ENCODE measurements at regions not wholly inside any gene's neighbourhood (a gene's known extent, or its start where the extent isn't known, plus 50 kb on each side); places are given as distances from the start of the nearest gene placed in this dataset.

DNA sequence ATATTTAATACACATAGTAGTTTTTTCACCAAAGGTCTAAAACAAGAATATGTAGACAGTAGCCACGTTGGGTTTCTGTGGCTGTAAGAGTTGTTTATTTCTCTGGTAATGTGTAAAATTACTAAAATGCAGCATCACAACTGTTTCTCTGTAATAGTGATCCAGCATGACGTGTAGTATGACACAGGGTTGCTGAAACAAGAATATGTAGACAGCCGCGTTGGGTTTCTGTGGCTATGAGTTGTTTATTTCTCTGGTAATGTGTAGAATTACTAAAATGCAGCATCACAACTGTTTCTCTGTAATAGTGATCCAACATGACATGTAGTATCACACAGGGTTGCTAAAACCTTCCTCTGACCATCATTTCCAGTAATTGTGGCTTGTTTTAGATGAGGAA is 153.6 kb upstream of the ZNF717 start:
- TF ChIP-seq TEAD4 (IDR thresholded peaks at IDR 0.05): no peak
- no peak for TF ChIP-seq TCF12 (IDR thresholded peaks at IDR 0.05; ENCODE audit: low read depth)
- TF ChIP-seq USF1 (IDR thresholded peaks at IDR 0.05): no peak
- TF ChIP-seq, protein P1, sequence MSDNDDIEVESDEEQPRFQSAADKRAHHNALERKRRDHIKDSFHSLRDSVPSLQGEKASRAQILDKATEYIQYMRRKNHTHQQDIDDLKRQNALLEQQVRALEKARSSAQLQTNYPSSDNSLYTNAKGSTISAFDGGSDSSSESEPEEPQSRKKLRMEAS (IDR thresholded peaks at IDR 0.05): no peak
- TF ChIP-seq RAD21 (IDR thresholded peaks at IDR 0.05; ENCODE audit: low read depth): no peak
- no peak for TF ChIP-seq FOXM1 (IDR thresholded peaks at IDR 0.05; ENCODE audit: borderline replicate concordance, low read depth)
- no peak for TF ChIP-seq ZBTB7A (IDR thresholded peaks at IDR 0.05; ENCODE audit: low read depth)
- no peak for TF ChIP-seq TAF1 (IDR thresholded peaks at IDR 0.05; ENCODE audit: low read depth)
- no peak for TF ChIP-seq YY1 (IDR thresholded peaks at IDR 0.05; ENCODE audit: low read depth)
- no peak for TF ChIP-seq REST (IDR thresholded peaks at IDR 0.05; ENCODE audit: low read depth)
- no peak for TF ChIP-seq EP300 (IDR thresholded peaks at IDR 0.05; ENCODE audit: borderline replicate concordance)
- no peak for TF ChIP-seq CREB1 (IDR thresholded peaks at IDR 0.05; ENCODE audit: low read depth)

DNA sequence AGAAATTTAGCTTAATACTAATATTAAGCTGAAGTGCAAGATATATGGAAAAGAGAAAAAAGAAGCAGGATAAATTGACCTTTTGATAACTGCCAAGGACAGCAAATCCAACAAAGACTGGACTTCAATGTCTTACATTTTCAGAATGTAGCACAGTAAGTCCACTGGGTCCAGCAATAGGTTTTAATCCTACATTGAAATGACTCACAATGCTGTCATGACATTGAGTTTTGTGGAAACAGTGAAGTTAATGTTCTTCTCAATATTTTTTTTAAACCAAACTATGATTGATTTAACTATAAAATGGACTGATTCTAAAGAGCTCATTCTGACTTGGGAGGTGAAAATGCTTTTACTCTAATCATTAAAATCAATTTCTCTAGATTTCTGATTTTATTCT is 166.6 kb upstream of the ZNF717 start:
- TF ChIP-seq EGR1 (IDR thresholded peaks at IDR 0.05): no peak
- TF ChIP-seq USF1 (IDR thresholded peaks at IDR 0.05): no peak
- no peak for TF ChIP-seq ZBTB7A (IDR thresholded peaks at IDR 0.05; ENCODE audit: low read depth)
- no peak for TF ChIP-seq EP300 (IDR thresholded peaks at IDR 0.05; ENCODE audit: borderline replicate concordance)
- no peak for TF ChIP-seq REST (IDR thresholded peaks at IDR 0.05; ENCODE audit: low read depth)
- TF ChIP-seq RAD21 (IDR thresholded peaks at IDR 0.05; ENCODE audit: low read depth): no peak
- TF ChIP-seq TAF1 (IDR thresholded peaks at IDR 0.05; ENCODE audit: low read depth): no peak
- no peak for TF ChIP-seq YY1 (IDR thresholded peaks at IDR 0.05; ENCODE audit: low read depth)
- TF ChIP-seq, protein P1 (IDR thresholded peaks at IDR 0.05): no peak
- no peak for TF ChIP-seq TCF12 (IDR thresholded peaks at IDR 0.05; ENCODE audit: low read depth)
- TF ChIP-seq CEBPB (IDR thresholded peaks at IDR 0.05): no peak
- no peak for TF ChIP-seq CREB1 (IDR thresholded peaks at IDR 0.05; ENCODE audit: low read depth)
- no peak for TF ChIP-seq NFIC (IDR thresholded peaks at IDR 0.05)
- TF ChIP-seq FOXM1 (IDR thresholded peaks at IDR 0.05; ENCODE audit: borderline replicate concordance, low read depth): no peak
- no peak for TF ChIP-seq TEAD4 (IDR thresholded peaks at IDR 0.05)

DNA sequence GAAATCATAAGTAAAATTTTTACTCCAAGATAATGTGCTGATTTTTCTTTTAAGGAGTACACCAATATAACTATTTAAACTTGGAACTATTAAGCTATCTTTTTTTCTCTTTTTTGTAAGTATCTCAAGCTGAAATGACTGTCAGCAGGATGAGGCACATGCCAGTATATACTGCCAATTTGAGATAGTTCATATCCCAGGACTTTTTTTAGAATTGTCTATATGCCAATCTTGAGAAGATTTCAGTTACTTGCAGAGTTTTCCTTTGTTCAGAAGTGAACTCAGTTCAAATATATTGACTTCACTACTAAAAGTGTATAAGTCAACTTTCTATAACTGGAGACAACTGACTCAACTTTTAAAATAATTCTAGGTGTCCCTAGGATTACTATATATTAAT is 181.7 kb upstream of the ZNF717 start:
- TF ChIP-seq TAF1 (IDR thresholded peaks at IDR 0.05; ENCODE audit: low read depth) (no peak), NFIC (IDR thresholded peaks at IDR 0.05) (no peak), EP300 (IDR thresholded peaks at IDR 0.05; ENCODE audit: borderline replicate concordance) (no peak), YY1 (IDR thresholded peaks at IDR 0.05; ENCODE audit: low read depth) (no peak), EGR1 (IDR thresholded peaks at IDR 0.05) (no peak), TCF12 (IDR thresholded peaks at IDR 0.05; ENCODE audit: low read depth) (no peak)

GRCh38 chr3:75978686-75979085 is 193.3 kb upstream of the ZNF717 start:
- TF ChIP-seq, protein P1 (IDR thresholded peaks at IDR 0.05): no peak
- TF ChIP-seq FOXM1 (IDR thresholded peaks at IDR 0.05; ENCODE audit: borderline replicate concordance, low read depth) (no peak), CEBPB (IDR thresholded peaks at IDR 0.05) (no peak), EGR1 (IDR thresholded peaks at IDR 0.05) (no peak), TAF1 (IDR thresholded peaks at IDR 0.05; ENCODE audit: low read depth) (no peak)

DNA sequence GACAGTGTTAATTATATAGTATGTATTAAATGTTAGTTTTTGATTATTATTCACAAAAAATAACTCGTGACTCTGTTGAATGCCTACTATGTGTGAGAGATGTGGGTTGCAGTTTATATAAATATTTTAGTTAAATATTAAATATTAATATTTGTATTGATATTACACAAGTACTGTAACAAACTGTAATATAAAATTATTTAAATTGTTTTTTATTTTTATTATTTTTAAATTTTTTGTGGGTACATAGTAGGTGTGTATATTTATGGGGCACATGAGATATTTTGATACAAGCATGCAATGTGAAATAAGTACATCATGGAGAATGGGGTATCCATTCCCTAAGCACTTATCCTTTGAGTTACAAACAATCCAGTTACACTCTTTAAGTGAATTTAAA is 196.1 kb upstream of the ZNF717 start:
- TF ChIP-seq ZBTB7A (IDR thresholded peaks at IDR 0.05; ENCODE audit: low read depth) (no peak), EP300 (IDR thresholded peaks at IDR 0.05; ENCODE audit: borderline replicate concordance) (no peak), FOXM1 (IDR thresholded peaks at IDR 0.05; ENCODE audit: borderline replicate concordance, low read depth) (no peak), TCF12 (IDR thresholded peaks at IDR 0.05; ENCODE audit: low read depth) (no peak), YY1 (IDR thresholded peaks at IDR 0.05; ENCODE audit: low read depth) (no peak), EGR1 (IDR thresholded peaks at IDR 0.05) (no peak), USF1 (IDR thresholded peaks at IDR 0.05) (no peak), TAF1 (IDR thresholded peaks at IDR 0.05; ENCODE audit: low read depth) (no peak), NFIC (IDR thresholded peaks at IDR 0.05) (no peak), TEAD4 (IDR thresholded peaks at IDR 0.05) (no peak), REST (IDR thresholded peaks at IDR 0.05; ENCODE audit: low read depth) (no peak), CREB1 (IDR thresholded peaks at IDR 0.05; ENCODE audit: low read depth) (no peak), CEBPB (IDR thresholded peaks at IDR 0.05) (no peak), RAD21 (IDR thresholded peaks at IDR 0.05; ENCODE audit: low read depth) (no peak)
- TF ChIP-seq, protein P1 (IDR thresholded peaks at IDR 0.05): no peak
